ENCODE measurements at regions not wholly inside any gene's neighbourhood (a gene's known extent, or its start where the extent isn't known, plus 50 kb on each side); places are given as distances from the start of the nearest gene placed in this dataset.

GRCh38 chr13:65028101-65028500 is 2202.0 kb downstream of the PCDH9 start:
- DNase-seq = no peak
- no peak overlapping the region for H3K27ac Mint-ChIP-seq
- H3K36me3 Mint-ChIP-seq (ENCODE audit: low read depth) = peaks cover 15% of the 10 kb centered on the region; the same call in 1 of the 2 replicates
- TF ChIP-seq CTCF (IDR thresholded peaks at IDR 0.05) = no peak
- H3K9me3 Mint-ChIP-seq = peaks cover 3% of the 10 kb centered on the region
- H3K4me1 Mint-ChIP-seq (ENCODE audit: low read depth) = peaks cover 24% of the 10 kb centered on the region
- H3K4me3 Mint-ChIP-seq = peak overlapping the region; percentile 85; the same call in 1 of the 2 replicates
- H3K27me3 Mint-ChIP-seq (ENCODE audit: insufficient read depth) = no peaks in the 10 kb centered on the region; the same call in 1 of the 2 replicates

- Mint-ChIP-seq H3K36me3 (ENCODE audit: low read depth) (peaks cover 11% of the 10 kb centered on the region), H3K27ac (no peak overlapping the region), H3K4me3 (no peak overlapping the region), H3K9me3 (peaks cover 9% of the 10 kb centered on the region), H3K27me3 (ENCODE audit: insufficient read depth) (no peaks in the 10 kb centered on the region; the same call in 1 of the 2 replicates), H3K4me1 (ENCODE audit: low read depth) (peaks cover 24% of the 10 kb centered on the region)
- no peak for TF ChIP-seq CTCF (IDR thresholded peaks at IDR 0.05)
- no peak for DNase-seq
Measured at GRCh38 chr13:65026505-65026904, 2203.6 kb downstream of the PCDH9 start.

GRCh38 chr13:65011378-65011777 is 2218.8 kb downstream of the PCDH9 start:
- Mint-ChIP-seq H3K9me3 (no peaks in the 10 kb centered on the region), H3K4me1 (ENCODE audit: low read depth) (no peaks in the 10 kb centered on the region), H3K4me3 (no peak overlapping the region), H3K27me3 (ENCODE audit: insufficient read depth) (no peaks in the 10 kb centered on the region; the same call in 1 of the 2 replicates), H3K36me3 (ENCODE audit: low read depth) (no peaks in the 10 kb centered on the region), H3K27ac (no peak overlapping the region)
- TF ChIP-seq CTCF (IDR thresholded peaks at IDR 0.05) = no peak
- DNase-seq = no peak

GRCh38 chr13:64997438-64997837 is 2232.7 kb downstream of the PCDH9 start:
- Mint-ChIP-seq H3K27ac (no peak overlapping the region), H3K36me3 (ENCODE audit: low read depth) (no peaks in the 10 kb centered on the region; the same call in 1 of the 2 replicates)
- DNase-seq = no peak

GRCh38 chr13:64993514-64994164 is 2236.5 kb downstream of the PCDH9 start:
- Mint-ChIP-seq H3K4me3 (peak overlapping the region; percentile 74; the same call in 1 of the 2 replicates), H3K27me3 (ENCODE audit: insufficient read depth) (no peaks in the 10 kb centered on the region), H3K4me1 (ENCODE audit: low read depth) (peaks cover 26% of the 10 kb centered on the region), H3K9me3 (peaks cover 5% of the 10 kb centered on the region; the same call in 1 of the 2 replicates), H3K27ac (peak overlapping the region; percentile 73; the same call in 1 of the 2 replicates), H3K36me3 (ENCODE audit: low read depth) (no peaks in the 10 kb centered on the region; the same call in 1 of the 2 replicates)
- DNase-seq = no peak
- no peak for TF ChIP-seq CTCF (IDR thresholded peaks at IDR 0.05)

More at GRCh38 chr13:64997438-64997837, 2232.7 kb downstream of the PCDH9 start:
- TF ChIP-seq CTCF (IDR thresholded peaks at IDR 0.05) = peak; percentile 39
- Mint-ChIP-seq H3K4me3 (no peak overlapping the region), H3K27me3 (ENCODE audit: insufficient read depth) (no peaks in the 10 kb centered on the region), H3K4me1 (ENCODE audit: low read depth) (peaks cover 22% of the 10 kb centered on the region), H3K9me3 (peaks cover 5% of the 10 kb centered on the region; the same call in 1 of the 2 replicates)
